HG02973 (cell line): ENCODE measurements at regions not wholly inside any gene's neighbourhood (a gene's known extent, or its start where the extent isn't known, plus 50 kb on each side); places are given as distances from the start of the nearest gene placed in this dataset.

ENCODE experiments used
- ATAC-seq: cut with Tn5 transposase; IDR thresholded peaks from one replicate; pipeline ENCODE4 v1.9.1; 2021; ENCODE audit warnings: moderate library complexity; ENCODE audit not compliant: unreplicated experiment

DNA sequence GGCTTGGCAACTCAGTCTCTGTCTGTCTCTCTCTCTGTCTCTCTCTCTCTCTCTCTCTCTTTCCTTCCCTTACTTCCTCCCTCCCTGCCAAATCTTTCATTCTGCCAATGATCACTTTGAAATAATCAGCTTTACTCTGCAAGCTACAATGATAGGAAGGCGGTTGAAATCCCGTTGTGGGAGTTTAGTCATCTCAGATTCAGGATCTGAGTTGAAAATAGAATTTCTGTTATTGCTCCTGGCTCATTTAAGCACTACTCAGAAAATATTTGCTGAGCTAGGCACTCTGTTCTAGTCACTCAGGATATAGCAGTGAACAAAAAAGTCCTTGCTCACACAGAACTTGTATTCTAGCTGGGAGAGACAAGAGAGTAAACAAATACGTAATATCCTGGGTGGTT is 56.3 kb upstream of the DCTD start:
- ATAC-seq: no peak

DNA sequence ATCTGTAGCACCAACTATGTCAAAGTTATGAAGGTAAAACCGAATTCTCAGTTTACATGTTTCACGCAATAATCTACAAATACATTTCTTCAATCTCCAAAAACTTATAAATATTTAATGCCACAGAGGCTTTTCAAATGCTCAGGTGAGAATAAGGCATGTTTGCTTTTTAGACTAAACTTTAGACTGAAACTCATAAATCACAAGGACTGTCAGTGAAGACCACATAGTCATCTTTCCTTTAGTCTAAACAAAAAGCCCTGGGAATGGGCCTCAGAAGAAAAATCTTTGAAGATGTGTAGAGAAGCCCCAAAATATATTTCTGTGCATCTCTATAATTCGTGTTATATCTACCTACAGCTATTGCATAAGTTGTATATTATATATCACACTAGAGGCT is 54.5 kb upstream of the DCTD start:
- no peak for ATAC-seq

DNA sequence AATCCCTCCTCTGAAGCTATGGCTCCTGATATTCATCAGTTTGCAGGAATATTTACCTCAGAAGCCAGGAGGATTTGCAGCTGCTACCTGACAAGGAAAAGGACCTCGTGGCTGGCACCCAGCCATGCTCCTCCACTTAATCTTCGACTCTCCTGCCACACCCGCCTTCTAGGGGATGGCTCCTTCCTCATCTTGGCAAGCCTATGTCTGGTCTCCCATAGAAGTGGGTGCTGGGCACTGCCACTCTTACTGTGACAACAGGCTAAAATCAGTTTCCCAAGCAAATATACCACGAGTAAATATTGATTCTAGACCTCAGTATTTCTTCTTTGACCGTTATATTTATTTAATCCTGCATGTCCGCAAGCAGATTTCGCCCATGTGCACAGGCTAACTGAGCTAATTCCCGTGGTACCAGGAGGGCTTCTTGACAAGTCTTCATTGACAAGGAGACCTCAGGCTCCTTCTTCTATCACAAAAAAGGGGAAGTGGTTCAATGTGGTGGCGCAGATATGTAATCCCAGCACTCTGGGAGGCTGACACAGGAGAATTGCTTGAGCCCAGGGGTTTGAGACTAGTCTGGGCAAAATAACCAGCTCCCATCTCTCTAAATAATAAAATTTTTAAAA is 52.6 kb upstream of the DCTD start:
- peak; percentile 70 for ATAC-seq

DNA sequence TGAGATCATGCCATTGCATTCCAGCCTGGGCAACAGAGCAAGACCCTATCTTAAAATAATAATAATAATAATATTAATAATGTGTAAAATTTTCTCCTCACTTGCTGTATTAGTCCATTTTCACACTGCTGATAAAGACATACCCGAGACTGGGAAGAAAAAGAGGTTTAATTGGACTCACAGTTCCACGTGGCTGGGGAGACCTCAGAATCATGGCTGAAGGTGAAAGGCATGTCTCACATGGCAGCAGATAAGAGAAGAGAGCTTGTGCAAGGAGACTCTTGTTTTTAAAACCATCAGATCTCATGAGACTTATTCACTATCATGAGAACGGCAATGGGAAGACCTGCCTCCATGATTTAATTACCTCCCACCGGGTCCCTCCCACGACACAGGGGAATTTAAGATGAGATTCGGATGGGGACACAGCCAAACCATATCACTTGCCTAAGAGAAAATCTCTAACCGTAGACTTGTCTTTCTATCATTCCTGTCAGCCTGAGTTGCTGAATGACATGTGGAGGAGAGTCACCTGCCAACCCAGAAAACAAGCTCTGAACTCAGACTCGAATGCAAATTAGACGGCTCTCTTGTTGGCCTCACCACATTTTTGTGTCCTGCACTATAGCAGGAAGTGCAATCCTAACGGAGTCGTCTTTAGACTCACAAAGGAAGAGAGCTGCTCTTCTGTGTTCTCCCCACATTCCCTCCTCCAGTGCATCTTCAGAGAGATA is 51.9 kb upstream of the DCTD start:
- ATAC-seq: peak; percentile 71

DNA sequence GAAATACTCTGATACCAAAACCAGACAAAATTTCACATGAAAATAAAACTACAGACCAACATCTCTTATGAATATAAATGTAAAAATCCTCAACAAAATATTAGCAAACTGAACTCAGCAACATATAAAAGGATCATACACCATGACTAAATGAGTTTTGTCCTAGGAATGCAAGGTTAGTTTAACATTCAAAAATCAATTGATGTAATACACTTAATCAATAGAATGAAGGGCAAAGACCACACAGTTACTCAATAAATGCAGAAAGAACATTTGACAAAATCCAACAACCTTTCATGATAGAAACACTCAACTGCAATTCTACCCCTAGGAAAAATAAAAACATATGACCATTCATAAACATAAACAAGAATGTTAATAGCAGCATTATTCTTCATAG is 50.2 kb upstream of the DCTD start:
- ATAC-seq: no peak
